Mesenchymal stem cell (in vitro differentiated cells and primary cell): ENCODE measurements at regions not wholly inside any gene's neighbourhood (a gene's known extent, or its start where the extent isn't known, plus 50 kb on each side); places are given as distances from the start of the nearest gene placed in this dataset.
A peak's percentile ranks its signal among the peaks of the same experiment; 100 is the strongest.

Source experiments
- DNase-seq: peaks from one replicate; pipeline ENCODE4 v3.0.0-alpha.2; 2013
- H2AFZ ChIP-seq: one replicate; pipeline ENCODE4 v1.6.1; 2013; ENCODE audit warnings: low read depth, mild to moderate bottlenecking, control low read depth, inconsistent platforms, low read length, moderate library complexity
- H2AK5ac ChIP-seq: 2 replicates; pipeline ENCODE4 v1.6.1; 2013; ENCODE audit warnings: low read length, moderate library complexity, mild to moderate bottlenecking, inconsistent platforms; ENCODE audit not compliant: severe bottlenecking
- H2BK120ac ChIP-seq: one replicate; pipeline ENCODE4 v1.6.1; 2013; ENCODE audit warnings: low read depth, mild to moderate bottlenecking, inconsistent platforms, low read length, moderate library complexity
- H2BK12ac ChIP-seq, 2 experiments: one replicate each; pipeline ENCODE4 v1.6.1; 2013; ENCODE audit warnings: inconsistent platforms in 2 of 2, low read length in 2 of 2, mild to moderate bottlenecking in 2 of 2, moderate library complexity in 2 of 2, control low read depth in 1 of 2
- H2BK15ac ChIP-seq: one replicate; pipeline ENCODE4 v1.6.1; 2013; ENCODE audit warnings: mild to moderate bottlenecking, low read depth, inconsistent platforms; ENCODE audit not compliant: poor library complexity, severe bottlenecking
- H2BK5ac ChIP-seq: 2 replicates; pipeline ENCODE4 v1.6.1; 2013; ENCODE audit warnings: low read depth, mild to moderate bottlenecking, low read length, control low read depth, inconsistent platforms; ENCODE audit not compliant: poor library complexity, severe bottlenecking
- H3K14ac ChIP-seq, 2 experiments: one replicate each; pipeline ENCODE4 v1.6.1; 2013; ENCODE audit warnings: inconsistent platforms in 2 of 2, low read length in 2 of 2, control low read depth in 1 of 2, mild to moderate bottlenecking in 1 of 2, moderate library complexity in 1 of 2
- H3K18ac ChIP-seq, 2 experiments: one replicate each; pipeline ENCODE4 v1.6.1; 2013; ENCODE audit warnings: inconsistent platforms in 2 of 2, low read length in 2 of 2, control low read depth in 1 of 2, low read depth in 1 of 2, mild to moderate bottlenecking in 1 of 2
- H3K23ac ChIP-seq, 2 experiments: one replicate each; pipeline ENCODE4 v1.6.1; 2013; ENCODE audit warnings: inconsistent platforms in 2 of 2, low read length in 2 of 2, mild to moderate bottlenecking in 2 of 2, moderate library complexity in 2 of 2, control low read depth in 1 of 2
- H3K27ac ChIP-seq: 2 replicates; pipeline ENCODE4 v1.5.1; 2013; ENCODE audit warnings: mild to moderate bottlenecking, moderate library complexity, low read length, control low read depth, inconsistent platforms; ENCODE audit not compliant: poor library complexity, severe bottlenecking
- H3K27me3 ChIP-seq, 2 experiments: 2 replicates each; pipeline versions ENCODE4 v1.6.1 to v1.7.0; 2013; ENCODE audit warnings: low read length in 2 of 2, mild to moderate bottlenecking in 2 of 2, moderate library complexity in 2 of 2, control low read depth in 1 of 2, inconsistent platforms in 1 of 2; ENCODE audit not compliant: control insufficient read depth in 1 of 2, insufficient read depth in 1 of 2
- H3K36me3 ChIP-seq, 2 experiments: 2 replicates each; pipeline versions ENCODE4 v1.6.1 to v1.7.0; 2013; ENCODE audit warnings: low read length in 2 of 2, control low read depth in 1 of 2, inconsistent platforms in 1 of 2, low read depth in 1 of 2, mild to moderate bottlenecking in 1 of 2; ENCODE audit not compliant: insufficient read depth in 2 of 2, control insufficient read depth in 1 of 2
- H3K4ac ChIP-seq, 2 experiments: one replicate each; pipeline ENCODE4 v1.6.1; 2013; ENCODE audit warnings: inconsistent platforms in 2 of 2, low read length in 2 of 2, mild to moderate bottlenecking in 2 of 2, moderate library complexity in 2 of 2, control low read depth in 1 of 2, low read depth in 1 of 2
- H3K4me1 ChIP-seq: 2 replicates; pipeline ENCODE4 v1.6.1; 2013; ENCODE audit warnings: low read depth, low read length, control low read depth; ENCODE audit not compliant: control insufficient read depth, insufficient read depth
- H3K4me2 ChIP-seq: 2 replicates; pipeline ENCODE4 v1.6.1; 2013; ENCODE audit warnings: low read length, mild to moderate bottlenecking, inconsistent platforms; ENCODE audit not compliant: poor library complexity, severe bottlenecking
- H3K4me3 ChIP-seq, 2 experiments: 2 replicates each; pipeline versions ENCODE4 v1.5.1 to v1.7.0; 2013; ENCODE audit warnings: low read length in 2 of 2, mild to moderate bottlenecking in 2 of 2, control low read depth in 1 of 2, low read depth in 1 of 2; ENCODE audit not compliant: insufficient read depth in 1 of 2
- H3K79me1 ChIP-seq: replicated peaks from 2 replicates; pipeline ENCODE4 v1.6.1; 2013; ENCODE audit warnings: mild to moderate bottlenecking, control low read depth, low read length, inconsistent platforms; ENCODE audit not compliant: poor library complexity, severe bottlenecking
- H3K9ac ChIP-seq: 2 replicates; pipeline ENCODE4 v1.7.0; 2013; ENCODE audit warnings: mild to moderate bottlenecking, low read length, moderate library complexity
- H3K9me3 ChIP-seq: 2 replicates; pipeline ENCODE4 v1.7.0; 2013; ENCODE audit warnings: mild to moderate bottlenecking, low read length; ENCODE audit not compliant: control insufficient read depth
- H4K8ac ChIP-seq: one replicate; pipeline ENCODE4 v1.6.1; 2013; ENCODE audit warnings: inconsistent platforms, mild to moderate bottlenecking, low read length, moderate library complexity
- H4K91ac ChIP-seq: one replicate; pipeline ENCODE4 v1.6.1; 2013; ENCODE audit warnings: mild to moderate bottlenecking, low read length, inconsistent platforms
- WGBS: methylation state at CpG from one replicate; pipeline ENCODE4 v1.1.7; 2013; ENCODE audit warnings: mixed read lengths; 5-methylcytosine and 5-hydroxymethylcytosine counted together

DNA sequence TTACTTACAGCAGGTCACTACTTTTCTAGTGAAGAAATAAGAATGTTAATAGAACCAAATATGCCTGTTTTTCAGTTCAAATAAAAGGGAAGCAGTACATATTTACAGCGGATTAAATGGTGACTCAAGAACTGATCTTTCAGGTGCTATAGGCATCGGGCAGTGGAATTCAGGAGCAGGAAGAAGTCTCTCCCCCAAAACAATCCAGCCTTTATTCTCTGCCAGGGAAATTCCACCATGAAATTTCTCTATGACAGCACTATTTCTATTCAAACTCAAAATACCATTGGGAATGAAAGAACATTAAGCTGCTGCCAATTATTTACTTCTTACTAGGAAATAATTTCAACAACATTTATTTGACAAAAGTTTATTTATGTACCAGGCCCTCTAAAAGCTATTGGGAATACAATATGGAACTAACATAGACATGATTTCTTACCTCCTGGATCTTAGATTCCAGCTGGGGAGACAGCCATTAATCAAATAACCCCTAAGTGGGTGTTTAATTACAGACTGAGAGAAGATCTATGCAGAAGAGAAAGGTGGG is 60.3 kb upstream of the KRR1 start:
- Histone ChIP-seq H3K9ac (no peak overlapping the region), H3K9me3 (no peaks in the 10 kb centered on the region), H2BK120ac (no peak overlapping the region), H3K23ac (no peak overlapping the region), H2BK5ac (no peak overlapping the region), H2AK5ac (no peak overlapping the region), H3K4me2 (no peak overlapping the region), H2BK12ac (no peak overlapping the region), H3K79me1 (no peaks in the 10 kb centered on the region), H3K27ac (no peak overlapping the region), H3K27me3 (no peaks in the 10 kb centered on the region), H3K18ac (no peak overlapping the region), H2AFZ (no peak overlapping the region), H3K4me1 (no peaks in the 10 kb centered on the region), H3K4ac (no peak overlapping the region), H4K91ac (no peak overlapping the region), H3K14ac (no peak overlapping the region), H3K4me3 (no peak overlapping the region), H4K8ac (no peak overlapping the region), H2BK15ac (no peak overlapping the region), H3K36me3 (no peaks in the 10 kb centered on the region)
- no peak for DNase-seq
- WGBS: 94% methylated on average over 2 of the region's 2 CpGs

DNA sequence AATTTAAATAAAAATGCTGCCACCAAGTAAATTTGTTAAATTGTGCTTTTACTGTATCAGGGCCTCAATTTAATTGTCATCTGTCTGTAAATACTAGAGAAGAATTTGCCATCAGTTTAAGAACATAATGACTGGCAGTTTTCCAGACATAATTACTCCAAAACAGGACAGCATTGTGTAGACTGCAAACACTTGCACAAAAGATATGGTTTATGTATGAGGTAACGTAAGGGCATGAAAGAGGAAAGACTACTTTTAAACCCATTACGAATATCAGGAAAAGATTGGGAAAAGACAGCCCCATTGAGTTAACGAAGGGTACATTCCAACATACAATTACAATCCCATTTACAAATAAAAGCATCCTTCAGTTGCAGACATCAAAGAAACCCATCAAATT is 59.8 kb upstream of the KRR1 start:
- H3K27ac ChIP-seq: no peak overlapping the region
- H3K4me1 ChIP-seq: no peaks in the 10 kb centered on the region
- H3K9ac ChIP-seq: no peak overlapping the region
- no peak overlapping the region for H4K8ac ChIP-seq
- DNase-seq: no peak
- peaks cover under 1% of the 10 kb centered on the region for H3K9me3 ChIP-seq
- no peak overlapping the region for H3K4me2 ChIP-seq
- H3K4ac ChIP-seq: no peak overlapping the region
- H2AK5ac ChIP-seq: no peak overlapping the region
- no peak overlapping the region for H2BK15ac ChIP-seq
- H3K79me1 ChIP-seq: no peaks in the 10 kb centered on the region
- H2BK120ac ChIP-seq: no peak overlapping the region
- no peak overlapping the region for H3K18ac ChIP-seq
- H2BK12ac ChIP-seq: no peak overlapping the region
- no peak overlapping the region for H3K14ac ChIP-seq
- no peak overlapping the region for H2AFZ ChIP-seq
- H3K4me3 ChIP-seq: no peak overlapping the region
- H4K91ac ChIP-seq: no peak overlapping the region
- no peaks in the 10 kb centered on the region for H3K27me3 ChIP-seq
- H2BK5ac ChIP-seq: no peak overlapping the region
- H3K36me3 ChIP-seq: no peaks in the 10 kb centered on the region
- no peak overlapping the region for H3K23ac ChIP-seq
- WGBS: 86% methylated on average over 3 of the region's 3 CpGs

DNA sequence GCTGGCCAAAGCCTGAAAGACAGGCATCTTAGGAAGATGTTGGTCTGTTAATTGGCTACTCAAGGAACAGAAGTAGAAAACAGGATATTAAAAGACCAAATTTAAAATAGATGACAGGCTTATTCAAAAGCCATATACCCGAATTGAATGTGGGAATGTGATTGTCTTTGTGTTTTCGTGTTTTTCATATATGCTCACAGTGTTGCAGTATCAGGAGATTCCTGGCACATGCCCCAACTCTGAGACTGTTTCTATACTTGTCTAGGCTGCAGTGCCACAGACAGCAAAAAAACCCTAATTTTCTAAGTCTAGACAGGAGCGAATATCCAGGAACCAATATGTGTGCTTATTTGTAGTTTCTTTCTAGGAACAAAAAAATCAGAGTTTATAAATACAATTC is 57.4 kb upstream of the KRR1 start:
- no peak overlapping the region for H2AK5ac ChIP-seq
- peaks cover 2% of the 10 kb centered on the region for H3K4me1 ChIP-seq
- no peaks in the 10 kb centered on the region for H3K36me3 ChIP-seq
- H3K27me3 ChIP-seq: no peaks in the 10 kb centered on the region
- no peak overlapping the region for H4K8ac ChIP-seq
- no peak overlapping the region for H3K23ac ChIP-seq
- no peak overlapping the region for H4K91ac ChIP-seq
- H3K9me3 ChIP-seq: peaks cover 8% of the 10 kb centered on the region
- no CpG with 5 or more reads among the region's 3 CpGs for WGBS
- no peak overlapping the region for H3K4me3 ChIP-seq
- H2BK15ac ChIP-seq: no peak overlapping the region
- H3K14ac ChIP-seq: no peak overlapping the region
- no peak overlapping the region for H3K18ac ChIP-seq
- H3K4me2 ChIP-seq: no peak overlapping the region
- no peak overlapping the region for H2AFZ ChIP-seq
- no peaks in the 10 kb centered on the region for H3K79me1 ChIP-seq
- H3K4ac ChIP-seq: no peak overlapping the region
- H3K9ac ChIP-seq: no peak overlapping the region
- no peak for DNase-seq
- H2BK12ac ChIP-seq: no peak overlapping the region
- no peak overlapping the region for H3K27ac ChIP-seq
- H2BK120ac ChIP-seq: no peak overlapping the region
- no peak overlapping the region for H2BK5ac ChIP-seq

DNA sequence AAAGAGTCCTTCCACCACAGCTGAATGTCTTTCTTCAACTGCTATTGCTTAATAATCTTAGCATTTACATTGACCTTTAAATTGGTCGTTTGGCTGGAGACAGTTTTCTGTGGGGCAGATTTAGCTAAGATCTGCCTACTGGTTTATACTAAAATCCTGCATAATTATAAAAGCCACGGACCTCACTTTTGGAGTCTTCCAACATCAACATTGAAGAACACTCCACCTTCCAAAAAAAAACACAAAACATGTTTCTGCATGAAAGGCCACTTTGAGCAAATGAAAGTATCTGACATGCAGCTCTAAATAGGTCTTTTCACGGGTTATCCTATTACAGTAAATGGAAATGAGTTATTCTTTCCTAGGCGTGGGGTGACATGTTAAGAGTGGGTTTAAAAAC is 57.0 kb upstream of the KRR1 start:
- Histone ChIP-seq H3K36me3 (no peaks in the 10 kb centered on the region), H4K8ac (no peak overlapping the region), H3K9ac (no peak overlapping the region), H3K4me2 (no peak overlapping the region), H3K14ac (no peak overlapping the region), H3K4ac (no peak overlapping the region), H2BK15ac (no peak overlapping the region), H3K79me1 (no peaks in the 10 kb centered on the region), H2BK120ac (no peak overlapping the region), H3K9me3 (peaks cover 8% of the 10 kb centered on the region), H3K27me3 (no peaks in the 10 kb centered on the region), H2AK5ac (no peak overlapping the region), H3K4me1 (peaks cover 2% of the 10 kb centered on the region), H3K27ac (no peak overlapping the region), H4K91ac (no peak overlapping the region), H2BK12ac (no peak overlapping the region), H2BK5ac (no peak overlapping the region), H2AFZ (no peak overlapping the region), H3K23ac (no peak overlapping the region), H3K18ac (no peak overlapping the region), H3K4me3 (no peak overlapping the region)
- 79% methylated on average over 4 of the region's 4 CpGs for WGBS
- peak; percentile 43 for DNase-seq
